DOHH2 (cell line): ENCODE measurements at regions not wholly inside any gene's neighbourhood (a gene's known extent, or its start where the extent isn't known, plus 50 kb on each side); places are given as distances from the start of the nearest gene placed in this dataset.

Source experiments
- H3F3A ChIP-seq: fragments of 200-600 bp; sonication (generic), shearing (Covaris generic); 2 replicates; pipeline ENCODE4 v1.6.0; 2016; ENCODE audit warnings: antibody characterized with exemption, mild to moderate bottlenecking; ENCODE audit not compliant: control insufficient read depth, insufficient read depth
- H3K27ac ChIP-seq: fragments of 200-600 bp; sonication (generic); 2 replicates; pipeline ENCODE4 v1.5.1; 2014; ENCODE audit warnings: low read depth, mild to moderate bottlenecking, low read length, moderate library complexity
- H3K27me3 ChIP-seq: fragments of 200-600 bp; sonication (generic); 2 replicates; pipeline ENCODE4 v1.6.1; 2014; ENCODE audit warnings: mild to moderate bottlenecking, low read length, mixed read lengths; ENCODE audit not compliant: control insufficient read depth
- H3K36me3 ChIP-seq: fragments of 200-600 bp; sonication (generic); 2 replicates; pipeline ENCODE4 v1.6.1; 2014; ENCODE audit warnings: mild to moderate bottlenecking, low read length, moderate library complexity, mixed read lengths; ENCODE audit not compliant: control insufficient read depth
- H3K4me1 ChIP-seq: fragments of 200-600 bp; sonication (generic); 2 replicates; pipeline ENCODE4 v1.6.1; 2014; ENCODE audit warnings: mild to moderate bottlenecking, low read length, mixed read lengths; ENCODE audit not compliant: control insufficient read depth
- H3K4me2 ChIP-seq: fragments of 200-600 bp; sonication (generic); 2 replicates; pipeline ENCODE4 v1.6.0; 2014; ENCODE audit warnings: mild to moderate bottlenecking, low read length, moderate library complexity
- H3K4me3 ChIP-seq: fragments of 200-600 bp; sonication (generic); 2 replicates; pipeline ENCODE4 v1.5.1; 2014; ENCODE audit warnings: mild to moderate bottlenecking, low read length, mixed read lengths
- H3K79me2 ChIP-seq: fragments of 200-600 bp; sonication (generic); 2 replicates; pipeline ENCODE4 v1.6.1; 2014; ENCODE audit warnings: mild to moderate bottlenecking, low read length, mixed read lengths; ENCODE audit not compliant: control insufficient read depth
- H3K9me2 ChIP-seq: fragments of 200-600 bp; sonication (generic); replicated peaks from 2 replicates; pipeline ENCODE4 v1.6.1; 2014; ENCODE audit warnings: mild to moderate bottlenecking, low read length, mixed read lengths; ENCODE audit not compliant: control insufficient read depth
- H3K9me3 ChIP-seq: fragments of 200-600 bp; sonication (generic); 2 replicates; pipeline ENCODE4 v1.6.1; 2014; ENCODE audit warnings: antibody characterized with exemption, low read length, mixed read lengths; ENCODE audit not compliant: control insufficient read depth, insufficient read depth
- H4K20me1 ChIP-seq: fragments of 200-600 bp; sonication (generic); 2 replicates; pipeline ENCODE4 v1.6.0; 2014; ENCODE audit warnings: low read depth, mild to moderate bottlenecking, antibody characterized with exemption, low read length, moderate library complexity; ENCODE audit not compliant: control insufficient read depth, insufficient read depth
- EZH2phosphoT487 ChIP-seq: fragments of 200-600 bp; sonication (generic); IDR thresholded peaks from 2 replicates; pipeline ENCODE4 v1.6.1; 2017; ENCODE audit warnings: borderline replicate concordance, mild to moderate bottlenecking, antibody characterized with exemption, low read length, moderate library complexity, mixed read lengths
- TF ChIP-seq, protein P1 (sequence below): fragments of 200-600 bp; sonication (generic); IDR thresholded peaks from one replicate; pipeline ENCODE4 v1.5.1; 2014; ENCODE audit warnings: antibody characterized with exemption, mild to moderate bottlenecking, low read depth, low read length; ENCODE audit not compliant: poor library complexity, severe bottlenecking

DNA sequence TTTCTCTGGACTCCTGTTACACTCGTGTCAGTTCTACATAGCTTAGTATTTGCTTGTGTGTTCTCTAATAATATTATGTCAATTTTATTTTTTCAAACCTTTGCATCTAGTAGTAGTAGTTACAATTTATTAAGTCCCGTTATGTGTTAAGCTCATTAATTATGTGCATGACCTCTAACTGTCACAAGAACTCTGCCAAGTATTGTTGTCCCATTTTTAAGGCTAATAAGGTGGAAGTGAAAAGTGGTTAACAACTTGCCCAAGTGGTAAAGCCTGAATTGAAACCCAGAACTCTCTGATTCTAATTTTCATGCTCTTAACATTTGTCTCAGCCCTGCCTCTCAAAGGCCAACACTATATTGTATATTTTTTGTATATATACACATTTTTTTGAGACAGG is 221.6 kb downstream of the DMRT2 start:
- H3F3A ChIP-seq = no peaks in the 10 kb centered on the region
- H3K79me2 ChIP-seq = no peaks in the 10 kb centered on the region
- H3K4me3 ChIP-seq = no peak overlapping the region
- no peaks in the 10 kb centered on the region for H4K20me1 ChIP-seq
- no peaks in the 10 kb centered on the region for H3K36me3 ChIP-seq
- TF ChIP-seq EZH2phosphoT487 = no peak
- TF ChIP-seq, protein P1, sequence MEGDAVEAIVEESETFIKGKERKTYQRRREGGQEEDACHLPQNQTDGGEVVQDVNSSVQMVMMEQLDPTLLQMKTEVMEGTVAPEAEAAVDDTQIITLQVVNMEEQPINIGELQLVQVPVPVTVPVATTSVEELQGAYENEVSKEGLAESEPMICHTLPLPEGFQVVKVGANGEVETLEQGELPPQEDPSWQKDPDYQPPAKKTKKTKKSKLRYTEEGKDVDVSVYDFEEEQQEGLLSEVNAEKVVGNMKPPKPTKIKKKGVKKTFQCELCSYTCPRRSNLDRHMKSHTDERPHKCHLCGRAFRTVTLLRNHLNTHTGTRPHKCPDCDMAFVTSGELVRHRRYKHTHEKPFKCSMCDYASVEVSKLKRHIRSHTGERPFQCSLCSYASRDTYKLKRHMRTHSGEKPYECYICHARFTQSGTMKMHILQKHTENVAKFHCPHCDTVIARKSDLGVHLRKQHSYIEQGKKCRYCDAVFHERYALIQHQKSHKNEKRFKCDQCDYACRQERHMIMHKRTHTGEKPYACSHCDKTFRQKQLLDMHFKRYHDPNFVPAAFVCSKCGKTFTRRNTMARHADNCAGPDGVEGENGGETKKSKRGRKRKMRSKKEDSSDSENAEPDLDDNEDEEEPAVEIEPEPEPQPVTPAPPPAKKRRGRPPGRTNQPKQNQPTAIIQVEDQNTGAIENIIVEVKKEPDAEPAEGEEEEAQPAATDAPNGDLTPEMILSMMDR = no peak
- no peak overlapping the region for H3K27ac ChIP-seq
- no peaks in the 10 kb centered on the region for H3K4me1 ChIP-seq
- no peaks in the 10 kb centered on the region for H3K27me3 ChIP-seq
- no peak overlapping the region for H3K4me2 ChIP-seq
- H3K9me3 ChIP-seq = no peaks in the 10 kb centered on the region
- H3K9me2 ChIP-seq = no peaks in the 10 kb centered on the region

DNA sequence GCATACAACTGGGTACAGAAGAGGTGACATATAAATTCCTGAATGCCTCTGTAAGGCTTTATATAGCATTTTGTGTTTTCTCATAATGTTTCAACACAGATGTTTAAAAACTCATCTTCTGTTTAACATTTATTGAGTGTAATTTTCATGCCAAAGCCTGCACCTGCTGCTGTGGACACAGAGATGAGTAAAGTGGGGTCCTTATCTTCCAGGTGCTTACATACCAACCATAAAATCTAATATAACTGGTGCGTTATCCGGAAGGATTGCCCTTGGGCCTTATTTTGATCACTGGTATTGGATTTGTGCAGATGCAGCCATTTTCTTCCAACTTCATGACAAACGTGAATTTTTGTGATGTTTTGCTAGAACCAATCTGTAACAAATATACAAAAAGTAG is 222.3 kb downstream of the DMRT2 start:
- no peaks in the 10 kb centered on the region for H3K36me3 ChIP-seq
- H3K9me2 ChIP-seq = no peaks in the 10 kb centered on the region
- H4K20me1 ChIP-seq = no peaks in the 10 kb centered on the region
- TF ChIP-seq, protein P1 = no peak
- no peak for TF ChIP-seq EZH2phosphoT487
- H3K27me3 ChIP-seq = no peaks in the 10 kb centered on the region
- no peaks in the 10 kb centered on the region for H3K4me1 ChIP-seq
- H3K27ac ChIP-seq = no peak overlapping the region
- H3K9me3 ChIP-seq = no peaks in the 10 kb centered on the region
- no peaks in the 10 kb centered on the region for H3K79me2 ChIP-seq
- H3K4me2 ChIP-seq = no peak overlapping the region
- H3F3A ChIP-seq = no peaks in the 10 kb centered on the region
- H3K4me3 ChIP-seq = no peak overlapping the region

DNA sequence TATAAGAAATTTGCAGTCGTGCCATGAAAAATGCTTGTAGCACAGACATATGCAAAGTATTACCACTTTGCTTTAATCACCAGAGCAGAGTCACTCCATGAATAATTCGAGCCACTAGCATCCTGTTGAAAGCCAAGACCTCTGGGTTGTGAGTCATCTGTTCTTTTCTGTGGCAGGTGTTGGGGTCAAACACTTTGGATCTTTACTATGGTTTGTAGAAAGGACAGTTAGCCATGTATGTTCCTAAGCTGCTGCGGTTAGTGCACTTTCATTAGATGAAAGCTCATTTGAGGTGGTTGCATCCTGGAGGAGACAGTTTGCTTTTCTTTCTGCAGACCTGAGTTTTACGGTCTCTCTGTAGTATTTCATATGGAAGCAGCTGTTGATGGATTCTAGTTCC is 223.7 kb downstream of the DMRT2 start:
- Histone ChIP-seq H3K4me2 (no peak overlapping the region), H3K9me2 (no peaks in the 10 kb centered on the region), H3K27ac (no peak overlapping the region), H4K20me1 (no peaks in the 10 kb centered on the region), H3K4me3 (no peak overlapping the region), H3K4me1 (no peaks in the 10 kb centered on the region), H3K36me3 (no peaks in the 10 kb centered on the region), H3K27me3 (no peaks in the 10 kb centered on the region), H3K79me2 (no peaks in the 10 kb centered on the region), H3F3A (no peaks in the 10 kb centered on the region), H3K9me3 (no peaks in the 10 kb centered on the region)
- TF ChIP-seq, protein P1 = no peak

DNA sequence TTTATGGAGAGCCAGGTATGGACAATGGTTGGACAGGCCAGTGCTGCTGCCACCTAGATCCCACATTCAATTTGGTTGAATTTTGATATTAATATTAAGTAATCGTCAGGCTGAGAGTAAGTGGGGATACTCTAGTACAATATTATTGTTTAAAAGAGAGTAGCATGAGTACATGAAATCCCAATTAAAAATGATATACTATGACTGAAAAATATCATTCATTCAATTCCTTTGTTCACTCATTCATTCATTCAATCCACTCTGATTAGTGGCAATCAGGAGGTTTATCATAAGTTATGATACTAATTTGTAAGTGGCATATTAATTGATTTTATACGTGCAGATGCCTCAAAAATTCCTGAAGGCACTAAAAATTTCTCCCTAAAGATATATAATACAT is 224.2 kb downstream of the DMRT2 start:
- Histone ChIP-seq H4K20me1 (no peaks in the 10 kb centered on the region), H3F3A (no peaks in the 10 kb centered on the region), H3K9me2 (no peaks in the 10 kb centered on the region), H3K79me2 (no peaks in the 10 kb centered on the region), H3K4me1 (no peaks in the 10 kb centered on the region), H3K9me3 (no peaks in the 10 kb centered on the region), H3K4me3 (no peak overlapping the region), H3K27ac (no peak overlapping the region), H3K4me2 (no peak overlapping the region), H3K27me3 (no peaks in the 10 kb centered on the region), H3K36me3 (no peaks in the 10 kb centered on the region)
- TF ChIP-seq, protein P1 = no peak
- no peak for TF ChIP-seq EZH2phosphoT487
